ENCODE measurements at regions not wholly inside any gene's neighbourhood (a gene's known extent, or its start where the extent isn't known, plus 50 kb on each side); places are given as distances from the start of the nearest gene placed in this dataset.

- no peaks in the 10 kb centered on the region for H3K9me3 Mint-ChIP-seq
- H3K27me3 Mint-ChIP-seq, result no peaks in the 10 kb centered on the region
- ATAC-seq (replicated peaks) (no peak), DNase-seq (no peak)
- H3K36me3 Mint-ChIP-seq (ENCODE audit: insufficient read depth), result peaks cover 8% of the 10 kb centered on the region
- H3K27ac Mint-ChIP-seq, result peak overlapping the region in 1 of 2 donors; percentile 62
- H3K4me1 Mint-ChIP-seq (ENCODE audit: low read depth in 2 of 2), result peaks cover 0 to 4% of the 10 kb centered on the region in 2 donors
- no peak overlapping the region for H3K4me3 Mint-ChIP-seq
Observed at GRCh38 chr1:206417774-206418614, 52.3 kb upstream of the IKBKE start.

GRCh38 chr1:206419250-206419649 lies 51.0 kb upstream of the IKBKE start:
- ATAC-seq (replicated peaks) (no peak), DNase-seq (no peak)
- Mint-ChIP-seq H3K27ac (no peak overlapping the region), H3K27me3 (no peaks in the 10 kb centered on the region), H3K4me1 (ENCODE audit: low read depth in 2 of 2) (peaks cover 0 to 4% of the 10 kb centered on the region in 2 donors), H3K36me3 (ENCODE audit: insufficient read depth) (peaks cover 8% of the 10 kb centered on the region), H3K4me3 (no peak overlapping the region), H3K9me3 (no peaks in the 10 kb centered on the region)

GRCh38 chr1:206419783-206420182 lies 50.5 kb upstream of the IKBKE start:
- Mint-ChIP-seq H3K4me3 (no peak overlapping the region), H3K36me3 (ENCODE audit: insufficient read depth) (peaks cover 8% of the 10 kb centered on the region), H3K27ac (no peak overlapping the region), H3K4me1 (ENCODE audit: low read depth in 2 of 2) (peaks cover 0 to 4% of the 10 kb centered on the region in 2 donors), H3K9me3 (no peaks in the 10 kb centered on the region), H3K27me3 (no peaks in the 10 kb centered on the region)
- ATAC-seq (replicated peaks) (no peak), DNase-seq (no peak)

GRCh38 chr1:206420471-206420870 lies 49.8 kb upstream of the IKBKE start:
- Mint-ChIP-seq H3K36me3 (ENCODE audit: insufficient read depth) (peaks cover 8% of the 10 kb centered on the region), H3K9me3 (no peaks in the 10 kb centered on the region), H3K27ac (no peak overlapping the region), H3K4me1 (ENCODE audit: low read depth in 2 of 2) (peaks cover 0 to 4% of the 10 kb centered on the region in 2 donors), H3K27me3 (no peaks in the 10 kb centered on the region), H3K4me3 (no peak overlapping the region)
- DNase-seq (no peak), ATAC-seq (replicated peaks) (no peak)
